HEK293T (cell line): ENCODE measurements at regions not wholly inside any gene's neighbourhood (a gene's known extent, or its start where the extent isn't known, plus 50 kb on each side); places are given as distances from the start of the nearest gene placed in this dataset.

Experiments
- CTBP1 ChIP-seq: fragments of 450-650 bp; IDR thresholded peaks from 2 replicates; pipeline ENCODE4 v1.6.1; 2016; ENCODE audit warnings: borderline replicate concordance
- ELF4 ChIP-seq: fragments of 450-650 bp; IDR thresholded peaks from 2 replicates; pipeline ENCODE4 v1.6.1; 2017; ENCODE audit warnings: antibody characterized with exemption

GRCh38 chr7:121578669-121579068 is 182.6 kb upstream of the FAM3C start:
- TF ChIP-seq CTBP1 (no peak), ELF4 (no peak)
